NCI-H460 (cell line): ENCODE measurements at regions not wholly inside any gene's neighbourhood (a gene's known extent, or its start where the extent isn't known, plus 50 kb on each side); places are given as distances from the start of the nearest gene placed in this dataset.

Experiments
- DNase-seq: peaks from one replicate; pipeline ENCODE4 v3.0.0-alpha.2; 2016; ENCODE audit warnings: low read depth; ENCODE audit errors: extremely low read depth

DNA sequence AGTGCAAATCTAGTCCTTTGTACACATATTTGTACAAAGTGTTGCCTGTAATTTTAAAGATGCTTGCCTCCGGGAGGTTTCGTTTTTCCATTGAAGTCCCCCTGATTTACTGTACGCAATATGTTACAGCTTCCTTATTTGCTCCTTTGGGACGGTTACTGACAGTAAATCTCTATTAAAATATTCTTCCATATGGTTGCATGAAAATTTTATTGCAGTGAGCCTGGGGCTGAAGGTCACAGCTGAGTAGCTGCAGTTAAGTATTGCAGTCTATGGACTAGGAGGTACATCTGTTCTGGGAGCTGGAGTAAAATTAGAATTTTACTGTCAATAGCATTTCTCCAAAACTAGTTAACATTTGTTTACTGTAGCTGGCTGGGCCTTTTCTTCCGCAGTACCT, 119.2 kb downstream of the ETAA1 start:
- DNase-seq: no peak

DNA sequence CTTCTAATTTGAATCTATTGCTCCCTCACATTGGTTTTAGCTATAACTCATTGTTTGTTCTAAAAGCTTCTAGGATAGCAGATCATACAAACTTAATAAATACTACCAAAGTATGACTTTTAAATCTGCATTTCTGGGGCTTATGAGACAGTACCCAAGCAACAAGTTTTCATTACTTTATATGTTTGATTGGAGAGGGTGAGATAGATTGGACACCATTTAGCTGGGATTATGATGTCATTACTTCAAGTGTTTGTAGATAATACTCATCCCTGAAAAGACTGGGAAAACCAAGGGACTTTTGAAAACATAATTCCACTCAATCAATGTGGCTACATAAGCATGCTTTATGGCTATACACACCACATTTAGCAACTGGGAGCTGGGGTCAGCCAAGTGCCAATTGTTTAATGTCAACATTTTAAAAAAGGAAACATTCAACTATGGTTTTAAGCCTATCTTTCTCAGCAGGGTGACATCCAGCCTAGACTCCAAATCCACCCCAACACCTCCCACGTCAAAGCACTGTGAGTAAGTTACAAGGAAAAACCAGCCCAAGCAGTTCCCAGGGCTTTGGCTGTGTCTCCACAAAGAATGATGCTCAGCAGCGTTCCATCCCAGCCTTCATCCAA, 119.9 kb downstream of the ETAA1 start:
- no peak for DNase-seq

DNA sequence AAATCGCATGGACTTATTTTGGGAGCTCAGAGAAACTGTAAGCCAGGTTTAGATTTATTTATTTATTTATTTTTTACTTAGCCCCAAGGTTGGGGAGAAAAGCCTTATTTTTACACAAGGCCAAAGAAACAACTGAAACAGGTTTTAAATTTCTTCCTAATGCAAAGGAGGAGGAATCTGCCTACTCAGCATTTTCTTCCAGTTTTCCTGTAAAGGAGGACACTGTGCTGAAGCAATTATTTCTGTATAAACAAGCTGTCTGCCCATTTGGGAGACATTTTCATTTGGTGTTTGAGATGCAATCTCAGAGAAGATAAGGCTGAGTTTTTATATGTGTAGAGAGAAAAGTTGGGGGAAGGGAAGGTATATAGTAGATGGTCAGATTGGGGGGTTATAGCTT, 125.0 kb downstream of the ETAA1 start:
- no peak for DNase-seq

DNA sequence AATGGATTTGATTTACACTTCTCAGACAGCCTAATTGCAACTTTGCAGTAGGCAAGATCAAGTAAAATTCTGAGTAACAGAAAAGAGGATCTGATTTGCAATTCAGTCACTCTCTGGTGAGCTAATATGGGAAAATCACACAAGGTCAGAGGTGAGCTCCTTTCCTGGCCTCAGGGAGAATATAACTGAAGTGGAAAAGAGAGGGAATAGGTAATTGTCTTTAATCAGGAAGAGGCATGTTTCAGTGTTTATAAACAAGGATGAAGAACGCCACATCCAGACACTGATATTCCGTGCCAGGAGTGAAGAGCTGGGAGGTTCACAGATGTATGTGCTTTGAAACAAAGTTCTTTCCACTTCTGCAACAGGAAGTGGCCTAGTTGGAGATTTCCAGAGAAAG, 127.1 kb downstream of the ETAA1 start:
- no peak for DNase-seq

DNA sequence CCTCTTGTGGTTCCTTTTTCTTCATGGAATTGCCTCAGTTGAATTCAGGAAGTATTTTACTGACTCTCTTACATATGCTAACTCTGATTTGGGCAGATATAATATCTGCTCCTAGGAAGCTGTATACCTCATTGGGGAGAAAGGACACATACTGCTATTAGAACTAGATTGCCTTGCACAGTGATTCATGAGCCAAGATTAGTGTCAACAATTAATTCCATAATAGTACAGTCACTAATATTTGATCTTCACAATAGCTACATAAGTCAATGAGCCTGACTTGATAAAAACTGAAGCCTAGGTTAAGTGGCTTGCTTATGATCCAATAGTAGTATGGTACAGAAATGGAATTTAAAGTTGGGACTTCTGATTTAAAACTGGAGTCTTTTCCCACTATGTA, 127.6 kb downstream of the ETAA1 start:
- no peak for DNase-seq

DNA sequence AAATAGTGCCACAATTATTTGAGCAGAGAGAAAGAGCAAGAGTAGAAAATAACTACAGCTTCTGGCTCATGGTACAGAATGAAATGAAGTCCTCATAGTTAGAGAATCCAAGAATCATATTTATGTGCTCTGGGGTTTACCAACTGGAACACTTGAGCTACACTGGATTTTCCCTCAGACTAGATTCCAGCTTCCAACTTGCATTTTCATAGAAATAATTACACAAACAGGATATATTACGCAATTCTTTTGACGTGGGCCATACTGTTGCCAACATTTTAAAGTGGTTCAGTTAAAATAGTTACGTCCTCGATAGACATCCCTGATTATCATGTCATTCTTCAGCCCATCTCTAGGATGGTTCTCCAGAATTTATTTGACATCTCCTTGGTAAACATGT, 129.2 kb downstream of the ETAA1 start:
- DNase-seq: no peak

DNA sequence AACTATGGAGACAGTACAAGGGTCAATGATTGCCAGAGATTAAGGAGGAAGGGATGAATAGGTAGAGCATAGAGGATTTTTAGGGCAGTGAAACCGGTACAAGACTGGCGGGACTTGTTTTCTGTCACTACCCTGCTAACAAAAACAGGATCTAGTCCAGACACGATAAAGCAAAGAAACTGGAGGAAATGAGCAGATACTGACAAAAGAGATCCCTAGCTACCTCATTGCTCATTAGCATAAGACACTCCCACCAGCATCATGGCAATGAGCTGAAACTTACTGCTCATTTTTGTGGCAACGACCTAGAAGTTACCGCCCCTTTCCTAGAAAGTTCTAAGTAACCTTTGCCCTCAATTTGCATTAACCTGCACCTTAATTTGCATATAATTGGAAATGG, 131.2 kb downstream of the ETAA1 start:
- no peak for DNase-seq

DNA sequence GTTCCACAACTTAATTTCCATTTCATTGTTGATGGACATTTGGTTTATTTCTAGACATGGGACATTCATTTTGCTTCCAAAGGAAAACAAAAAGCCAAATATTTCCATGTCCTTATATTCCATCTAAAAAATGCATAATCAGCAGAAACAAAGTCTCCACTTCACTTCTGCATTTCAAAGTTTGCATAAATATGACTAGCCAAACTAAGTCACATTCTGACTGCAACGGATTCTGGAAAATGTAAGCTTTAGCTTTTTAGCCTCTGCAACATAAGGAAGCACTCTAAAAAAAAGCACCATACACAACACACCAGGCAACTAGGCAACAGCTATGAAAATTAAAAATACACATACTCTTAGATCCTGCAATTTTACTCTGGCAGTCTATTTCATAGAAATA, 135.3 kb downstream of the ETAA1 start:
- no peak for DNase-seq

DNA sequence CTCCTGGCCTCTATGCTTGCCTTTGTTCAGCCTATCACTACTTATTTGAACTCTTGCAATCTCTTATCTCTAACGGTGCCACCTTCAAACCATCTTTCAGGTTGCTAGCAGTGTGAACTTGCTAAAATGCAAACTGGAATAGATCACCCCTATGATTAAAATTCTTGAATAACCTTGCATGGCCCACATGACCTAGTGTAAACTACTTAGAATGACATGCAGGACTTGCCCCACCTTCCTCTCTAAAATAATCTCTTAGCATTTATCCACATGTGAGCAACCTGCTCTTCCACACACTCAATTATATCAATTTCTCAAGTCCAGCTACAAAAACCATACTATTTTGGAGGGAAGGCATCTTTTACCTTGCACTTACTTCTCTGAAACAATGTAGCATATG, 137.6 kb downstream of the ETAA1 start:
- DNase-seq: no peak

DNA sequence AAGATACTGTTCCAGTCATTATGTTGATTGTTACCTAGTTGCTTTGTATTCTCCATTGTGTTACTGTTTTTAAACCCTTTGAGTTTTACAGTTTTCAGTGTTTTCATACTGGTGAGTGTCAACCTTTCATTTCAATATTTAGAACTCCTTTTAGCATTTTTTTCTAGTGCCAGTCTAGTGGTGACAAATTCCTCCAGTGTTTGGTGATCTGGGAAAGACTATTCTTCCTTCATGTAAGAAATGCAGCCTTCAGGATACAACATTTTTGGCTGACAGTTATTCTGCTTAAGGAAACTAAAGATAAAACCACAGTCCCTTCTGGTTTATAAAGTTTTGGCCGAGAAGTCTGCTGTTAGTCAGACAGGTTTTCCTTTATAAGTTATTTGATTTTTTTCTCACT, 143.8 kb downstream of the ETAA1 start:
- DNase-seq: no peak

DNA sequence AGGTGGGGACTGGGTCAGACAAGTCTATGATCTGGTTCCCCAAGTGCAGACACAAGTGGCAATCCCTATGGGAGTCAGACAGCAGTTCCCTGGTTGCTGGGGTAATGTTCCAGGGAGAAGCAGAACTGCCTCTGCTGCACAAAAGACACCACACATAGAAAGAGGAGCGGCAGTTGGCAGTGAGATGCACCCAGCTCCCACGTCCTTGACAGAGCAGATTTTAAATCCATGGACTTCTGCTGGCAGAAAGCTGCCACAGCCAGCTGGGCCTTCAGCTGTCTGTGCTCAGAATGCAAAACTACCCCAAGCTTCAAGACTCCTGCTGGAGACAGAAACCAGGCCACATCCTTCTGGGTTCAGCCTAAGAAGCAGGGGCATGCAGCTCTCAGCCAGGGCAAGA, 147.2 kb downstream of the ETAA1 start:
- no peak for DNase-seq

DNA sequence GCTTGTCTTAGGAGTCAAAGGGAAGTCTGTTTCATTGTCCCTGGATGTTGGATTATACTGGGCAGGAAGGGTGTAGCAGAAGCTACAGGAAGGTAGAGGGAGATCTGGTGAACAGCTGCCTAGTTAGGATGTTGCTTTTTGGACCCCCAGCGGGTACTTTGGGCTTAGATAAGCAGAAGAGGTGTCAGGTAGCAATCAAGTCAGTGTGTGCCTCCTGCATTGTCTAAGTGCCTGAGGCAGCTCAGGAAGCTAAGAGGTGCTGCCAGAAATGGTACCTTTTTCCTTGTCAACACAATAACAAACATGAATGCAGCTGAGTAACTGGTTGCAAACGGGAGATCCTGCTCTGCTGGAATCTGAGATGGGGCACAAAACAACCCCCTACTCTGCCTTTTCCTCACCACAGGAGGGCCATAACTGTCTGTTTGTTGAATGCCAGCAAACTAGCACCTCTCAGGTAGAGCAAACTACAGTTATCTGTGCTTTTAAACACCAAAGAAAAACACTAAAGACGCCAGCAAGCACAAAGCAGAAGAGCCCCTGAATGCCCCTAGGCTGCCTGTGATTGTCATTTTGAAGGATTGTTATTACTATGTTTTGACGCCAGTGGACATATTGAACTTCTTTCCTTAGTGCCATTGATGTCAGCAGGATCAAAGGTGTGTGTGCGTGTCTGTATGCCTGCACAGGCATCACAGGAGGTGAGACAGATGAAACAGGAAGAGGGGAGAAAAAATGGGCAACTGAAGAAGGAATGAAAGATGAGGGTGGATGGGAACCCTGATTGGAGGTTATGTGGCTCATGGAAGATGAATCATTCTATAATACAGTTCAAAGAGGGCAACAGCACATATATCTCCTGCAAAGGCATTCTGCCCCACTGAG, 151.4 kb downstream of the ETAA1 start:
- DNase-seq: no peak

DNA sequence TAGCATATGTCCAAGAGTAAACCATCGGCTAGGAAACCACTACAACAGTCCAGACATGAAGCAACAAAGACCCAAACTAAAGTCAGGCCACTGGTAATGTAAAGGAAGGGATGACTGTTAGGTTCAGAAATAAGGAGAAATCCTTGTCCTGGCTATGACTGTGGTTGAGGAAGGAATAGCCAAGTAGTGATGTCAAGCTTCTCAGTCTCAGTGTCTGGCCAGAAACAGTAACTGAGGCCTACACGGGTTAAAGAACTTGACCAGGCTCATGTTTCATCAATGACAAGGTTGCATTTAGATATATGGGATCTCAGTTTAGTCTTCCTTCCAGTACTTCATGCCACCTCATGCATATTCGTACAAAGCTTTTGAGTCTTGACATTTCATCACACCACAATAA, 162.0 kb downstream of the ETAA1 start:
- no peak for DNase-seq

DNA sequence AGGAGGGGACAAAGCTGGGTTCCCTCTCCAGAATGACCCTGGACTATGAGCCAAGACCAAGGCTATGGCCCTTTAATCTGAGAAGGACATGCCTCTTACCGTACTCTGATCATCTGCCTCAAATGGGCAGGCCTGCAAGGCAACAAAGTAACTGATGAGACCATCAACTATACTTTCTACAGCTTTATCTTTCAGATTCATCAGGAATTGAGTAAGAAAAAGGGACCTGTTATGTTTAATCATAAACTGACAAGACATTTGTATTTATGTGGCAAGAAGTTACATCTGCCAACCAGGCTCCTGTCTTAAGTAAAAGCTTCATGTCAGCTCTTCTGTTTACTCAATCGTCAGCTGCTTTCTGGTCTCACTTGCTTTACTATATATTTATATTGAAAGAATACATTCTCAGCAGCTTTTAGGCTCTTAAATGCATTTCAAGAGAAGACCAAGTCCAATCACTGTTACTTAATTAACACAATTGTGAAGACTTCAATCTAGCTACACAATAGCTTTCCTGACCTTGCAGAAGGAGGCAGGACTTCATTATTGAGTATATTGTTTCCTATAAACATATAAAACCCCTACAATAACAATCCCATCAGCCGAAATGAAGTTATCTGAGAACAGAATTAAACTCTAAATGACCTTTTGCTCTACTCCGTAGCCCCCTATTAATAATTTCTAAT, 163.8 kb downstream of the ETAA1 start:
- no peak for DNase-seq

DNA sequence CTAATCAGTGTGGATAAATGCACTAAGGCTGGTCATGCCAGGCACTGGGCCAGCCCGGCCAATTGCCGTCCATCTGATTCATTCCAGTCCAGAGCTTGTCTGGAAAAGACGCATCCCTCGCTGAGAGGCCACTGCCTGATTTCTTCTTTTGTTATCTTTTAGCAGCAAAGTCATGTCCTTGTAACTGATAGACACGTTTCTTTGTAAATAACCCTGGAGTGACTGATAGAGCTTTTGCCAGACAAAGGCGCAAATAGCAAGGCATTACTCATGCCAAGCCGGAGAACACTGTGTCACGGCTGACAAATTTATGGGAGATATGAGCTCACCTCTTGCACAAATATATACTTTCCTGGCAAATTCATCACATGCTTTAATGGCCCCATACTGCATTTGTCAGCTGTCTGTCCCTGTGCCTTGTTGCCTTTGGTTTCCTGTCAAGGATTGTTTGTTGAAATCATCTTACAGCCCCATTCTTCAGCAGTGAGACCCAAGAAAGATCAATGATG, 164.4 kb downstream of the ETAA1 start:
- DNase-seq: no peak

DNA sequence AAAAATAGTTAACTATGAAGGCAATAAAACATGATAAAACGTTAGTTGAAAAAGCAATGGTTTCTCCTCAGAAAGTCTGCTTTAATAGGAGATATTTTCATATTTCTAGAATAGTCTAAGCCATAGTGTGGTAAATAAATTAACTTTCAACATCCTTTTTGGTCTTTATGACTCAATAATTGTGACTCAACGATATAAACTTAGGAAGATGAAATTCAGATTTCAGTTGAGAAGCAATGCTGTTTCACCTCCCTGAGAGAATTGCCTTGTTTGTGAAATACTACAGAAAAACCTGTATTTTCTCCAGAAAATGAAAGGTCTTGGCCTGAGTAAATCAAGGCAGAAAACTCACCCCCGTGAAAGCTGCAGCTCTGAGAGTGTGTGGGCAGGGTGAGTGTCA, 166.9 kb downstream of the ETAA1 start:
- no peak for DNase-seq

DNA sequence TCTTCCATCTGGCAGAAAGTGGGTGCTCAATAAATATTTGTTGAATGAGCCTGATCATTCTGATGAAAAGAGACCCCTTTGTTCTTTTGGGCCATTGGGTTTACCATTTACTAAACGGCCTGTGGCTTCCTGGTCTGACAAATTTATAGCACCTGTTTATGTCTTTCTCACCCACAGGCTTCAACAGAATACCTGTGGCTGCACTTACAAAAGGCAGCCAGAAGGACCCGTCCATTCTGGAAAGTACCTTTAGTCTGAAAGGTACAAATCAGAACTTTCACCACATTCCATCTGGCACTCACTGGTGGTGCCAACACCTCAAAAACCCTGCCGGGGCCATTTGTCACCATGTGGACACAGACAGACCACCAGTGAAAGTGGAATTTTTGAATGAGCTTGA, 167.5 kb downstream of the ETAA1 start:
- no peak for DNase-seq

DNA sequence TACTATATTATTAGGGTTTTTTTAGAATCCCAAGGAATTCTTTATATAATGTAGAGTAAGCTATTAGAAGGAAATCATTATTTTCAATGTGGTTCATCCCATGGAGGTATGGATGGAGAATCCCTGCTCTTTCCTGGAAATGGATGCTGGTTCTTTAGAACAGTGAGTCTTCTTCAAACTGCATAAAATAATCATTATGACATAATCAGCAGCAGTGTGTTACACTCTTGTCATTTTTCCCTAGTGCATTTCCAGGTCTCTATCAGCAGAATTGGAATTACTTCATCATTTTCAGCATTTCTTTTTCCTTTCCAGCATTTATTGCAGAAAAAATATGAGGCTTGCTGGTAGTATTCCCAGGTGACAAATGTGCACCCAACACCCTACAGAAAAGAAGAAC, 168.1 kb downstream of the ETAA1 start:
- DNase-seq: no peak

DNA sequence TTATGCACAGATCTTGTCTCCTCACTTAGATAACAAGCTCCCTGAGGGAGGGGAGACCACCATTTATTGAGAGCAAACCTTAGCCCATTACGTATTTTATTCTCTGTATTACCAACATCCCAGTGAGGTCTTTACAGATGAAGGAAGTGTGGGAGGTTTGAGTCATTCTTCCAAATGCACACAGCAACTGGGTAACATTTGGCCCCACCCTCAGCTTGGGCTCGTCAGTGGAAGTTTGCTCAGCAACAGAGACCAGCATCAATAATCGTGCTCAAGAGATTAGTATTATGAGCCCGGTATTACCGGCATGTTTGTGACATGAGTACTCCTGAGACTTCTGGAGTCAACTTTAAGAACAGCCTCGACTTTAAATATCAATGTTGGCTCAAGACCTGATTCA, 168.6 kb downstream of the ETAA1 start:
- no peak for DNase-seq

DNA sequence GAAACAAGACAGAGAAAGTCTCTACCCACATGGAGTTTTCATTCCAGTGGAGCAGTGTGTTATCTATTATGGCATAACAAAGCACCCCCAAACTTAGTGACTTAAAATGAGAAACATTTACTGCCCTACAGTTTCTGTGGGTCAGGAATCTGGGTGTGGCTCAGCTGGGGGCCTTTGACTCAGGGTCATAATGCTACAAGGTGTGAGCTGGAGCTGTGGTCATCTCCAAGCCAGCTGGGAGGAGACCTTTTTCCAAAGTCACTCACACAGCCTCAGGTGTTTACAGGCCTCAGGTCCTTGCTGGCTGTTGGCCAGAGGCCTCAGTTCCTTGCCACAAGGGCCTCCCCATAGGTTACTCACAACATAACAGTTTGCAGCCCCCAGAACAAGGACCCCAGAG, 169.2 kb downstream of the ETAA1 start:
- no peak for DNase-seq

DNA sequence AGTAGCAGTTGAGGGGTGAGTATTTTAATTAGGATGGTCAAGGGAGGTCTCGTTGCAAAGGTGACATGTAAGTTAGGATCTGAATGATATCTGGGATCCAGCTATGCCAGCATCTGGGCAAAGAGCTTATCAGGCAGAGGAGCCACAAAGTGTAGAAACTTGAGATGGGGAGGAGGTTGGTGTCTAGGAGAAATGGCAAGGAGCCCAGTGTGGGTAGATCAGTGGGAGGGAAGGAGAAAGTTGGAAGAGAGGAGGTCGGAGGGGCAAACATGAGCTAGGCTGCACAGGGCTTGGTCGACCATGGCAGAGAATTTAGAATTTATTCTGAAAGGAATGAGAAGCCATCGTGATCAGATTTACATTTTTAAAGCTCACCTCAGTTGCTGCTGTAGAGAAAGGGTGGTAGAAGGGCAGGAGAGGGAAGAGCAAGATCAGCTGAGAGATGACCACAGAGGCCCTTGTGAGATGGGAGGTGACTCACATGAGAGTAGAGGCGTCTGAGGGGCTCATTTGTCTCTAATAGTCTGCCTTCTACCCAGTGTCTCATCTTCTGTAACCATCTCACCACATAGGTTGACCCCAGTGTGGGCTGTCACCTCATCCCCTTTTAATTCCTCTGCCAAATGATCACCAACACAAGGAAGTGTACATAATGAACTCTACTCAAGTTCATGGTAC, 170.0 kb downstream of the ETAA1 start:
- no peak for DNase-seq
